ENCODE measurements at regions not wholly inside any gene's neighbourhood (a gene's known extent, or its start where the extent isn't known, plus 50 kb on each side); places are given as distances from the start of the nearest gene placed in this dataset.

- WGBS (ENCODE audit: insufficient coverage) = 94% methylated on average over 20 of the region's 20 CpGs
- no peak for DNase-seq
- Histone ChIP-seq H3K36me3 (ENCODE audit: control insufficient read depth in 4 of 4, insufficient read depth in 4 of 4, low read length in 3 of 4) (no peaks in the 10 kb centered on the region), H3K4me1 (ENCODE audit: control extremely low read depth in 1 of 4, control insufficient read depth in 4 of 4, insufficient read depth in 4 of 4, low read length in 3 of 4) (no peaks in the 10 kb centered on the region), H3K27ac (ENCODE audit: insufficient read depth in 1 of 2, low read depth in 1 of 2, low read length in 2 of 2, poor library complexity in 1 of 2, severe bottlenecking in 2 of 2) (no peak overlapping the region), H3K27me3 (replicated peaks in 2 of 5; ENCODE audit: control insufficient read depth in 4 of 5, insufficient read depth in 5 of 5, low read length in 4 of 5) (peaks cover 0 to 7% (median 0%) of the 10 kb centered on the region in 5 experiments), H3K4me3 (ENCODE audit: control insufficient read depth in 1 of 7, extremely low read depth in 1 of 7, insufficient read depth in 4 of 7, low read depth in 2 of 7, low read length in 6 of 7) (no peak overlapping the region), H3K9me3 (ENCODE audit: control extremely low read depth in 1 of 5, control insufficient read depth in 4 of 5, insufficient read depth in 2 of 5, low read depth in 1 of 5, low read length in 4 of 5) (peaks cover 4 to 21% (median 10%) of the 10 kb centered on the region in 5 experiments)
- ChIA-PET CTCF (interaction anchor here (0.6 kb wide), 1 partner anchor 158 kb away, joined by 3 read pairs; no protein-coding TSS in a partner anchor), POLR2A (no interaction called here)
Observed at GRCh38 chr14:104331871-104332605, 193.7 kb downstream of the KIF26A start.

GRCh38 chr14:104332634-104333270 is 194.4 kb downstream of the KIF26A start:
- 57% methylated on average over 12 of the region's 15 CpGs for WGBS (ENCODE audit: insufficient coverage)
- no peak for DNase-seq
- Histone ChIP-seq H3K27ac (ENCODE audit: insufficient read depth in 1 of 2, low read depth in 1 of 2, low read length in 2 of 2, poor library complexity in 1 of 2, severe bottlenecking in 2 of 2) (no peak overlapping the region), H3K4me1 (ENCODE audit: control extremely low read depth in 1 of 4, control insufficient read depth in 4 of 4, insufficient read depth in 4 of 4, low read length in 3 of 4) (no peaks in the 10 kb centered on the region), H3K4me3 (ENCODE audit: control insufficient read depth in 1 of 7, extremely low read depth in 1 of 7, insufficient read depth in 4 of 7, low read depth in 2 of 7, low read length in 6 of 7) (no peak overlapping the region), H3K27me3 (replicated peaks in 2 of 5; ENCODE audit: control insufficient read depth in 4 of 5, insufficient read depth in 5 of 5, low read length in 4 of 5) (peaks cover 0 to 10% (median 2%) of the 10 kb centered on the region in 5 experiments), H3K9me3 (ENCODE audit: control extremely low read depth in 1 of 5, control insufficient read depth in 4 of 5, insufficient read depth in 2 of 5, low read depth in 1 of 5, low read length in 4 of 5) (peaks cover 6 to 23% (median 12%) of the 10 kb centered on the region in 5 experiments), H3K36me3 (ENCODE audit: control insufficient read depth in 4 of 4, insufficient read depth in 4 of 4, low read length in 3 of 4) (no peaks in the 10 kb centered on the region)
- POLR2A ChIA-PET = no interaction called here
- CTCF ChIA-PET = no interaction called here

- H3K9me3 ChIP-seq (ENCODE audit: control extremely low read depth in 1 of 5, control insufficient read depth in 4 of 5, insufficient read depth in 2 of 5, low read depth in 1 of 5, low read length in 4 of 5) = peaks cover 6 to 30% (median 16%) of the 10 kb centered on the region in 5 experiments
- H3K27me3 ChIP-seq (replicated peaks in 2 of 5; ENCODE audit: control insufficient read depth in 4 of 5, insufficient read depth in 5 of 5, low read length in 4 of 5) = peaks cover 0 to 10% (median 2%) of the 10 kb centered on the region in 5 experiments
- DNase-seq = no peak
- H3K27ac ChIP-seq (ENCODE audit: insufficient read depth in 1 of 2, low read depth in 1 of 2, low read length in 2 of 2, poor library complexity in 1 of 2, severe bottlenecking in 2 of 2) = no peak overlapping the region
- ChIA-PET POLR2A (no interaction called here), CTCF (no interaction called here)
- H3K36me3 ChIP-seq (ENCODE audit: control insufficient read depth in 4 of 4, insufficient read depth in 4 of 4, low read length in 3 of 4) = no peaks in the 10 kb centered on the region
- no peaks in the 10 kb centered on the region for H3K4me1 ChIP-seq (ENCODE audit: control extremely low read depth in 1 of 4, control insufficient read depth in 4 of 4, insufficient read depth in 4 of 4, low read length in 3 of 4)
- 94% methylated on average over 34 of the region's 39 CpGs for WGBS (ENCODE audit: insufficient coverage)
- H3K4me3 ChIP-seq (ENCODE audit: control insufficient read depth in 1 of 7, extremely low read depth in 1 of 7, insufficient read depth in 4 of 7, low read depth in 2 of 7, low read length in 6 of 7) = no peak overlapping the region
Observed at GRCh38 chr14:104333646-104334423, 195.4 kb downstream of the KIF26A start.

GRCh38 chr14:104334424-104335161 is 196.2 kb downstream of the KIF26A start:
- no peak for DNase-seq
- Histone ChIP-seq H3K36me3 (ENCODE audit: control insufficient read depth in 4 of 4, insufficient read depth in 4 of 4, low read length in 3 of 4) (no peaks in the 10 kb centered on the region), H3K27me3 (replicated peaks in 2 of 5; ENCODE audit: control insufficient read depth in 4 of 5, insufficient read depth in 5 of 5, low read length in 4 of 5) (peaks cover 0 to 10% (median 2%) of the 10 kb centered on the region in 5 experiments), H3K9me3 (ENCODE audit: control extremely low read depth in 1 of 5, control insufficient read depth in 4 of 5, insufficient read depth in 2 of 5, low read depth in 1 of 5, low read length in 4 of 5) (peaks cover 6 to 26% (median 14%) of the 10 kb centered on the region in 5 experiments), H3K4me1 (ENCODE audit: control extremely low read depth in 1 of 4, control insufficient read depth in 4 of 4, insufficient read depth in 4 of 4, low read length in 3 of 4) (no peaks in the 10 kb centered on the region), H3K4me3 (ENCODE audit: control insufficient read depth in 1 of 7, extremely low read depth in 1 of 7, insufficient read depth in 4 of 7, low read depth in 2 of 7, low read length in 6 of 7) (no peak overlapping the region), H3K27ac (ENCODE audit: insufficient read depth in 1 of 2, low read depth in 1 of 2, low read length in 2 of 2, poor library complexity in 1 of 2, severe bottlenecking in 2 of 2) (no peak overlapping the region)
- POLR2A ChIA-PET = no interaction called here
- WGBS (ENCODE audit: insufficient coverage) = 92% methylated on average over 28 of the region's 31 CpGs
- CTCF ChIA-PET = no interaction called here

- Histone ChIP-seq H3K4me3 (ENCODE audit: control insufficient read depth in 1 of 7, extremely low read depth in 1 of 7, insufficient read depth in 4 of 7, low read depth in 2 of 7, low read length in 6 of 7) (no peak overlapping the region), H3K4me1 (ENCODE audit: control extremely low read depth in 1 of 4, control insufficient read depth in 4 of 4, insufficient read depth in 4 of 4, low read length in 3 of 4) (no peaks in the 10 kb centered on the region), H3K36me3 (ENCODE audit: control insufficient read depth in 4 of 4, insufficient read depth in 4 of 4, low read length in 3 of 4) (no peaks in the 10 kb centered on the region), H3K27ac (ENCODE audit: insufficient read depth in 1 of 2, low read depth in 1 of 2, low read length in 2 of 2, poor library complexity in 1 of 2, severe bottlenecking in 2 of 2) (no peak overlapping the region), H3K27me3 (replicated peaks in 2 of 5; ENCODE audit: control insufficient read depth in 4 of 5, insufficient read depth in 5 of 5, low read length in 4 of 5) (peaks cover 0 to 13% (median 2%) of the 10 kb centered on the region in 5 experiments), H3K9me3 (ENCODE audit: control extremely low read depth in 1 of 5, control insufficient read depth in 4 of 5, insufficient read depth in 2 of 5, low read depth in 1 of 5, low read length in 4 of 5) (peaks cover 2 to 21% (median 9%) of the 10 kb centered on the region in 5 experiments)
- ChIA-PET CTCF (no interaction called here), POLR2A (no interaction called here)
- WGBS (ENCODE audit: insufficient coverage) = 95% methylated on average over 3 of the region's 4 CpGs
- DNase-seq = no peak
Observed at GRCh38 chr14:104335176-104335575, 196.8 kb downstream of the KIF26A start.

- Histone ChIP-seq H3K4me3 (ENCODE audit: control insufficient read depth in 1 of 7, extremely low read depth in 1 of 7, insufficient read depth in 4 of 7, low read depth in 2 of 7, low read length in 6 of 7) (no peak overlapping the region), H3K36me3 (ENCODE audit: control insufficient read depth in 4 of 4, insufficient read depth in 4 of 4, low read length in 3 of 4) (no peaks in the 10 kb centered on the region), H3K27ac (ENCODE audit: insufficient read depth in 1 of 2, low read depth in 1 of 2, low read length in 2 of 2, poor library complexity in 1 of 2, severe bottlenecking in 2 of 2) (no peak overlapping the region), H3K9me3 (ENCODE audit: control extremely low read depth in 1 of 5, control insufficient read depth in 4 of 5, insufficient read depth in 2 of 5, low read depth in 1 of 5, low read length in 4 of 5) (peaks cover 2 to 17% (median 9%) of the 10 kb centered on the region in 5 experiments), H3K4me1 (ENCODE audit: control extremely low read depth in 1 of 4, control insufficient read depth in 4 of 4, insufficient read depth in 4 of 4, low read length in 3 of 4) (no peaks in the 10 kb centered on the region), H3K27me3 (replicated peaks in 2 of 5; ENCODE audit: control insufficient read depth in 4 of 5, insufficient read depth in 5 of 5, low read length in 4 of 5) (peaks cover 0 to 15% (median 2%) of the 10 kb centered on the region in 5 experiments)
- CTCF ChIA-PET = no interaction called here
- POLR2A ChIA-PET = no interaction called here
- DNase-seq = no peak
- WGBS (ENCODE audit: insufficient coverage) = 94% methylated on average over 12 of the region's 12 CpGs
Observed at GRCh38 chr14:104335611-104336010, 197.2 kb downstream of the KIF26A start.
